Sciatic nerve (tissue), 2 donors: ENCODE measurements at regions not wholly inside any gene's neighbourhood (a gene's known extent, or its start where the extent isn't known, plus 50 kb on each side); places are given as distances from the start of the nearest gene placed in this dataset.

Source experiments
- ATAC-seq: fragments of 200-7000 bp; cut with Tn5 transposase; one replicate; pipeline ENCODE4 v1.9.1; 2020; ENCODE audit warnings: mild to moderate bottlenecking, moderate library complexity
- DNase-seq: peaks from one replicate; pipeline ENCODE4 v3.0.0-alpha.2; 2020; ENCODE audit warnings: low spot score
- intact Hi-C: fragments of 100-400 bp; cut with DNase I; formaldehyde crosslinking; loops from one replicate; pipeline ENCODE4 v1.14.2; 2022
- donor health status: DM: no; HTN: no; CAD: no.
- donor health status: DM: no; HTN: no; CAD: no.

GRCh38 chr22:48939441-48940265, 888.0 kb downstream of the BRD1 start:
- intact Hi-C loops = no loop called here
- DNase-seq = peak; percentile 38
- ATAC-seq = no peak

DNA sequence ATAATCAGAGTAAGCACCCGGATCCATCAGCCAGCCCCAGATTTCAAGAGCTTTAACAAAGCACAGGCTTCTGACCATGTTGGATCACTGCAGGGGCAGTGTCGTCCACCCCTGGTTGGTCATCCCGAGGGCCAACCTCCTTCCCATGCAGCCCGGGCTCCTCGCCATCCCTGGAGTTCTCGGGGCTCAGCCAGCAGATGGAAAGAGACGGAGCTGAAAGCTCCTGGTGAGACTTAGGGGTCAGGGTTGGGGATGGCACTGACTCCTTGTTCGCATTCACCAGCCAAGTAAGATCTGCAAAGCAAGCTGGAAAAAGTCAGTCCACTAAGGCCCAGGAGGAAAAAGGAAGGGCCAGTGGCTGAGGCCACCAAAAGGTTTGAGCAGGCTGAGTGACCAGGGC, 888.9 kb downstream of the BRD1 start:
- DNase-seq (peak; percentile 38), ATAC-seq (no peak)
- intact Hi-C loops = no loop called here

DNA sequence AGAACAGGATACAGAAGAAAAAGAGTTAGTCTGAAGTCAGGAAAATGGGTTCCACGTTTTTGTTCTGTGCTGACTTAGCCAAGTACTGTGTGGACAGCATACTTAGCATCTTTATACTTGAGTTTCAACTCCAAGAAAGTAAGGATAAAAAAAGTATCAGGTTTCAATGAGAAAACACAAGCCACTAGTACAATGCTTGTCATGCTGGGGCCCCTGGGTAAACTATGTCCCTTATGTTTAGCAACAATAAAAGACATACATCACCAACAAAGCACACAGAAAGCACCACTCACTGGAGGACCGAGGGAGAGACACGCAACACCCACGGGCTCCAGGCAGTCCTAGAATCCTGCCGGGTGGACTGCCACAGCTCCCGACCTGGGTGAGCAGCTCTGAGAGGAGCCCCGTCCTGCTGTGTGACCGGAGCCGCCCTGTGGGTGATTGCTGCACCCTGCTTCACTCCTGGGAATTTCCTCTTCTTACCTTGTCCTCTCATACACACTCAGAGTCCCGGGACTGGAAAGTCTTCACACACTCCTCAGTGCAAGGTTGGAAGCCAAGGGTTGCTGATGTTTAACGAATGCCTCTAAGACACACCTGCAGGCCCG, 890.5 kb downstream of the BRD1 start:
- intact Hi-C loops = no loop called here
- ATAC-seq (no peak), DNase-seq (peak; percentile 15)

GRCh38 chr22:48936391-48936790, 891.3 kb downstream of the BRD1 start:
- ATAC-seq (no peak), DNase-seq (peak; percentile 14)
- intact Hi-C loops = no loop called here

- intact Hi-C loops = no loop called here
- ATAC-seq = no peak
- DNase-seq = no peak
Observed at GRCh38 chr22:48934446-48934845, 893.2 kb downstream of the BRD1 start.

DNA sequence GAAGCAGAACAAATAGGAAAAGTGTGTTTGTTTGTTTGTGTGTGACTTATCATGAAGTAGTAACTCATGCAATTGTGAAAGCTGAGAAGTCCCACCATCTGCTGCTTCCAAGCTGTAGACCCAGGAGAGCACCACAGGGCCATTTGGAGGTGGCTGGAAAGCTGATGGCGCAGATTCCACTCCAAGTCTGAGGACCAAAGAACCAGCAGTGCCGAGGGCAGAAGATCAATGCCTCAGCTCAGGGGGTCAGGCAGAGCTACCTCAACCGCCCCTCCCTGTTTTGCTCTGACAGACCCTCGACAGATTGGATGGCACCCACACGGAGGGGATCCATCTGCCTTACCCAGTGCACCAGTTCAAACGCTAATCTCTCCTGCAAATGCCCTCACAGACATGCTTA, 896.2 kb downstream of the BRD1 start:
- intact Hi-C loops = no loop called here
- DNase-seq (peak; percentile 22), ATAC-seq (no peak)

- DNase-seq (peak; percentile 13), ATAC-seq (no peak)
- intact Hi-C loops = no loop called here
Observed at GRCh38 chr22:48929276-48929790, 898.3 kb downstream of the BRD1 start.

- DNase-seq (no peak), ATAC-seq (no peak)
- intact Hi-C loops = no loop called here
Observed at GRCh38 chr22:48927591-48927990, 900.1 kb downstream of the BRD1 start.

GRCh38 chr22:48926643-48927042, 901.0 kb downstream of the BRD1 start:
- ATAC-seq = no peak
- no peak for DNase-seq
- intact Hi-C loops = no loop called here

GRCh38 chr22:48926136-48926535, 901.5 kb downstream of the BRD1 start:
- DNase-seq = no peak
- intact Hi-C loops = no loop called here
- ATAC-seq = no peak

DNA sequence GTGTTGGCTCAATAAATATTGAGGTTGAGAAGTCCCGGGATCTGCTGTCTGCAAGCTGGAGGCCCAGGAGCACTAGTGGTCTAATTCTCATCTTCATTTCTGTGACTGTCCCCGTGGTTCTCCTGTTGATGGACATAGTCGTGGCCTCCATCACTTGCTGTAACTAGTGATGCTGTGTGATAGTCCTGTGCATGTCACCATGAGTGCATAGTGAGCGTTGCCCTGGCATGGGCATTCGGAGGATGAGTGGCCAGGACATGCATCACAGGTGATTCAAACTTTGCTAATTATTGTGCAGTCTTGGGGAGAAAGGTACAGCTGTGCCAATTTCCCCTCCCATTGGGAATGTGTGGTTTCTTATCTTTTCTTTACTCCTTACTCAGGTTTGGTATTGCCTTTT, 902.2 kb downstream of the BRD1 start:
- DNase-seq = no peak
- intact Hi-C loops = no loop called here
- ATAC-seq = no peak

- DNase-seq (no peak), ATAC-seq (no peak)
- intact Hi-C loops = no loop called here
Observed at GRCh38 chr22:48923996-48924395, 903.7 kb downstream of the BRD1 start.

DNA sequence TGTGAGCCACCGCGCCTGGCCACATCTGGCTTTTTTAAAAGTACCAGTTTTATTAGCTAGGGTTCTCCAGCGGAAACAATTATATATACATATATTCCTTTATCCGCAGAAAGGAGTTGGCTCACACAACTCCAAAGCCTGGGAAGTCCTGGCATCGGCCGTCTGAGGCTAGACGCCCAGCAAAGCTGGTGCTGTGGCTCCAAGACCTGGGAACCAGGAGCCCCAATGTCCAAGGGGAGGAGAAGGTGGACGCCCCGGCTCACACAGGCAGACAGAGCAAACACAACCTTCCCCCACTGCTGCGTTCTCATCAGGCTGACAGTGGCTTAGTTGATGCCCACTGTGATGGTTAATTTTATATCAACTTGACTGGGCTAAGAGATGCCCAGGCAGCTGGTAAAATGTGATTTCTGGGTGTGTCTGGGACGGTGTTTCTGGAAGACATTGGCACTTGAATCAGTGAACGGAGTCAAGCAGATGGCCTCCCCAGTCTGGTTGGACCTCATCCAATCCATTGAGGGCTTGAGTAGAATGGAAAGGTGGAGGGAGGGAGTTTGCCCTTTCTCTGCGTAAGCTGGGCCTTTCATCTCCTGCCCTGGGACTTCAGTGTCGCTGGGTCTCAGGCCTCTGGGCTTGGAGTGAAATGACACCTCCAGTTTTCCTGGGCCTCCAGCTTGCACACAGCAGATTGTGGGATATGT, 904.4 kb downstream of the BRD1 start:
- intact Hi-C loops = no loop called here
- DNase-seq (no peak), ATAC-seq (no peak)

DNA sequence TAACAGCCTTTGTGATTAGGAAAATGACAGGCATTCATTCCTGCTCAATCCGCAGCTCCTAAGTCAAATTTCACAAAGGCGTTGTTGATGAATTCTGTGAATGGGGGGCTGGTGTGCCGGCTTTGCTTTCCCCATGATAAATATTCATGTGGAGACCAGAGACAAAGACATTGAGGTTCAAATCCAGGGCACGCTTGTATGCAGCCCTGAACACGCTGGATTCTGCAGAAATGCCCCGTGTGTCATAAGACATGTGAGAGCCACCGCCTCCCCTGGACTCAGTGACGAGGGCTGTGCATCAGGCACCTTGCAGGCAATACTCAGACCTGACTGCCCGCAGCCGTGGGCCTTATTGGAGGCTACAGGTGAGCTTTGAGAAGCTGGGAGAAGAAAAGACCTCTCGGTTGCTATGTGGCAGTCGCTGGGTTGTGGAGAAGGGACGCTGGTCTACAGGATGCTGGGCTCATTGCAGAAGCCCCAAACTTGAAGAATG, 906.2 kb downstream of the BRD1 start:
- ATAC-seq (peak; percentile 65), DNase-seq (no peak)
- intact Hi-C loops = no loop called here

DNA sequence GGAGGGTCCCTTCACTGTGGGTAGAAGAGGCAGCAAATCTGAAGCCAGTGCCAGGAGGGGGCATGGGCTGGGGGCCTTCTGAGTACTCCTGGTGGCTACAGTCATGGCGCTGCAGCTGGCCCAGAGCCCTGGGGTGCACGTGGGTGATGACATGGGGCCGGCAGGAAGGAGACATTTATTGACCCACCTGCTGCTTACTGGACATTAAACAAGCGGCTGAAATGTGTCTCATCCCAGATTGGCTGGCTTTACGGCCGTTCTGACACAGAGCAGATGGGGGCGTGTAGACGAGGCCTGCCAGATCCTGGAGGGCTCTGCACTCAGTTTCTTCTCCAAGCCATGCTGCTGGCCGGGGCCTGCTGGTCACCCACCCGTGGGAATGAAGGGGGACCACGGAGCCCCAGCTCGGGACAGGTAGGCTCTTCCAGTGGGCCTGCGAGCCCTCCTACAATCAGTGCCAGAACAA, 906.9 kb downstream of the BRD1 start:
- no peak for DNase-seq
- ATAC-seq = peak; percentile 13
- intact Hi-C loops = no loop called here

DNA sequence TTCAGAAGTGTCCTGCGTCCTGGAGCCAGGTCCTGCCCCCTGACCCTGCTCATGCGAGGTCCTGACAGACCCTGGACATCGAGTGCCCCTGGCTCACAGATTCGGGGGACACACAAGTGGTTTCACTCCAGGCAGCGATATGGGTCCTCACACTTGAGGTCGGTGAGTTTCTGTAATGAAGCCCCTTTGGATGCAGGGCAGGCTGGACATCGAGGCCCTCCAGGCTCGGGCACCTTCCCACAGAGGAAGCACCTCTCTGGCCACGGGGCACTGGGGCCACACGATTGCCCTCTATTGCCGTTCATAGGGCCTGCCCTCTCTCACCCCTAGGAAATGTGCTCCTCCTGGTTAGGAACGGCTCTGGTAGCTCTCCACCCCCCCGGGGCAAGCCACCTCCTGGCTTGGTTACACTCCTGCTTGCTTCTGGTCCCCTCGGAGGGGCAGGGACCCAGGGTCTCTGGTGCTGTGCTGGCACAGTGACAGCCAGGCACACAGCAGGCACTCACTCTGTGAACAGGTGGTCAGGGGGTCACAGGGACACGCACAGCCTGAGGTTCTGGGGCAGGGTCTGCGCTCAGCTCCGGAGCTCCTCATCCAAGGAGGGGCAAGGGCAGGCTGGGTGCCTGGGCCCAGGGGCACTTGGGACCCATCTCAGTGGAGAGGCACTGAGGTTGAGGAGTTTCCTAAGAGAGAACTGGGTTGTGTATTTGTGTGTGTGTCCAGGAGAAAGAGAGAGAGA, 907.7 kb downstream of the BRD1 start:
- DNase-seq = no peak
- ATAC-seq = no peak
- intact Hi-C loops = no loop called here

DNA sequence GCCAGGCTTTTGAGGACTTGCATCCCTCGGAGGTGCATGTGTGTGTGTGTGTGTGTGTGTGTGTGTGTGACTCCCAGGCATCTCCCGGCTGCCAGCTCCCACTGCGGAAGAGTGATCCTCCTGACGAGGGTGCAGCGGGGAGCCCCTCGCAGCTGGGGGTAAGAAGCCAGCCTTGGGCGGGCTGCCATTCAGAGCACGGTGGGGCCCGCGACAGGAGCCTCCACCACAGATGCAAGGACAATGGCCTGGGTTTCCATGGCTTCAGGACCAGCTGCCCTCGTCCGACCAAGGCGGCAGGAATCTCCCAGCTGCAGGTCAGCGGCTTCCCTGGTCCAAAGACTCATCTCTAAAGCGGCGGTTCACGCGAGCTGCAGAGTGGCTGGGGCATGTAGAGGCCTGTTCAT, 908.5 kb downstream of the BRD1 start:
- intact Hi-C loops = no loop called here
- DNase-seq (no peak), ATAC-seq (no peak)

GRCh38 chr22:48918585-48919186, 909.0 kb downstream of the BRD1 start:
- ATAC-seq (no peak), DNase-seq (no peak)
- intact Hi-C loops = no loop called here
